ENCODE measurements at regions not wholly inside any gene's neighbourhood (a gene's known extent, or its start where the extent isn't known, plus 50 kb on each side); places are given as distances from the start of the nearest gene placed in this dataset.
A peak's percentile ranks its signal among the peaks of the same experiment; 100 is the strongest.

DNA sequence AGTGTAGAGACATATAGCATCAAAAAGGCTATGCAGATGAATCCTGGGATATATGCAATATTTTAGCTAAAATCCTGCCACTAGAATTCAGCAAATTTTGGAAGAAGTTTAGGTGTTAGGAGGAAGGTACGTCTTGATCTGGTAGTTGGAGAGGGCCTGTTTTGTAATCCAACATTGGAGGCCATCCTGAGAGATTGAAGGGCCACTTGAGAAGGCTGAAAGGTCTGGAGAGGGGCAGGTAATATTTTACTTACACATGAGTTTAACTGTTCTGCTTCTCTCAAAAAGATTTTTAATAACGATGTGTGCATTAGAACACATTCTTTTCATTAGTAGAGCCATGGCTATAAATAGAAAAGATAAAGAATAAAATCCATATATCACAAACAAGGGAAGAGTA lies 422.1 kb downstream of the RAB38 start (continued):
- TF ChIP-seq, protein P1, sequence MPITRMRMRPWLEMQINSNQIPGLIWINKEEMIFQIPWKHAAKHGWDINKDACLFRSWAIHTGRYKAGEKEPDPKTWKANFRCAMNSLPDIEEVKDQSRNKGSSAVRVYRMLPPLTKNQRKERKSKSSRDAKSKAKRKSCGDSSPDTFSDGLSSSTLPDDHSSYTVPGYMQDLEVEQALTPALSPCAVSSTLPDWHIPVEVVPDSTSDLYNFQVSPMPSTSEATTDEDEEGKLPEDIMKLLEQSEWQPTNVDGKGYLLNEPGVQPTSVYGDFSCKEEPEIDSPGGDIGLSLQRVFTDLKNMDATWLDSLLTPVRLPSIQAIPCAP (CRISPR knock-in tag; IDR thresholded peaks at IDR 0.05): no peak
- TF ChIP-seq NR3C1 (CRISPR knock-in tag; conservative IDR thresholded peaks at IDR 0.05; ENCODE audit: low read depth): no peak

DNA sequence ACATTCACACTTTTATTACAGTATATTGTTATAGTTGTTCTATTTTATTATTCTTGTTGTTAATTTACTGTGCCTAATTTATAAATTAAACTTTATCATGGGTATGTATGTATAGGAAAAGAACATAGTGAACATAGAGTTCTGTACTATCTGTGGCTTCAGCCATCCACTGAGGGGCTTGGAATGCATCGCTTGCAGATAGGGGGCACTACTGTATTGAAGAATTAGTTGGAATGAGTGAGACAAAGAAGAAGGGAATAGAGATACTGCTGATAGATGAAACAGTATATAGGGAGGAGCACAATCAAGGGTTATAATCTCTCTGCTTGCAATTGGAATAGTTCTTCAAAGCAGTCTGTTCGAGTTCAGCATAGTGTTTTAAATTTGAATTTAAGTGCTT lies 432.2 kb downstream of the RAB38 start:
- Mint-ChIP-seq H3K27ac (no peak overlapping the region), H3K27me3 (ENCODE audit: low read depth) (no peaks in the 10 kb centered on the region), H3K9me3 (no peaks in the 10 kb centered on the region), H3K4me1 (no peaks in the 10 kb centered on the region), H3K4me3 (no peak overlapping the region), H3K36me3 (no peaks in the 10 kb centered on the region)
- ATAC-seq: peak; percentile 95
- ChIA-PET CTCF (no interaction called here), POLR2A (no interaction called here)
- no peak for TF ChIP-seq AFF4 (CRISPR knock-in tag; IDR thresholded peaks at IDR 0.05; ENCODE audit: borderline replicate concordance)
- no peak for TF ChIP-seq ELF4 (CRISPR knock-in tag; IDR thresholded peaks at IDR 0.05; ENCODE audit: low read depth)
- no peak for TF ChIP-seq RELA (CRISPR knock-in tag; IDR thresholded peaks at IDR 0.05; ENCODE audit: borderline replicate concordance)
- TF ChIP-seq, protein P2, sequence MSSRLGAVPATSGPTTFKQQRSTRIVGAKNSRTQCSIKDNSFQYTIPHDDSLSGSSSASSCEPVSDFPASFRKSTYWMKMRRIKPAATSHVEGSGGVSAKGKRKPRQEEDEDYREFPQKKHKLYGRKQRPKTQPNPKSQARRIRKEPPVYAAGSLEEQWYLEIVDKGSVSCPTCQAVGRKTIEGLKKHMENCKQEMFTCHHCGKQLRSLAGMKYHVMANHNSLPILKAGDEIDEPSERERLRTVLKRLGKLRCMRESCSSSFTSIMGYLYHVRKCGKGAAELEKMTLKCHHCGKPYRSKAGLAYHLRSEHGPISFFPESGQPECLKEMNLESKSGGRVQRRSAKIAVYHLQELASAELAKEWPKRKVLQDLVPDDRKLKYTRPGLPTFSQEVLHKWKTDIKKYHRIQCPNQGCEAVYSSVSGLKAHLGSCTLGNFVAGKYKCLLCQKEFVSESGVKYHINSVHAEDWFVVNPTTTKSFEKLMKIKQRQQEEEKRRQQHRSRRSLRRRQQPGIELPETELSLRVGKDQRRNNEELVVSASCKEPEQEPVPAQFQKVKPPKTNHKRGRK (CRISPR knock-in tag; IDR thresholded peaks at IDR 0.05; ENCODE audit: borderline replicate concordance): no peak
- no peak for TF ChIP-seq ZNF416 (CRISPR knock-in tag; IDR thresholded peaks at IDR 0.05)
- TF ChIP-seq USF2 (CRISPR knock-in tag; IDR thresholded peaks at IDR 0.05): no peak
- TF ChIP-seq ZNF671 (CRISPR knock-in tag; IDR thresholded peaks at IDR 0.05): no peak
- TF ChIP-seq GRHL2 (CRISPR knock-in tag; IDR thresholded peaks at IDR 0.05; ENCODE audit: insufficient replicate concordance, severe bottlenecking): no peak
- TF ChIP-seq, protein P3, sequence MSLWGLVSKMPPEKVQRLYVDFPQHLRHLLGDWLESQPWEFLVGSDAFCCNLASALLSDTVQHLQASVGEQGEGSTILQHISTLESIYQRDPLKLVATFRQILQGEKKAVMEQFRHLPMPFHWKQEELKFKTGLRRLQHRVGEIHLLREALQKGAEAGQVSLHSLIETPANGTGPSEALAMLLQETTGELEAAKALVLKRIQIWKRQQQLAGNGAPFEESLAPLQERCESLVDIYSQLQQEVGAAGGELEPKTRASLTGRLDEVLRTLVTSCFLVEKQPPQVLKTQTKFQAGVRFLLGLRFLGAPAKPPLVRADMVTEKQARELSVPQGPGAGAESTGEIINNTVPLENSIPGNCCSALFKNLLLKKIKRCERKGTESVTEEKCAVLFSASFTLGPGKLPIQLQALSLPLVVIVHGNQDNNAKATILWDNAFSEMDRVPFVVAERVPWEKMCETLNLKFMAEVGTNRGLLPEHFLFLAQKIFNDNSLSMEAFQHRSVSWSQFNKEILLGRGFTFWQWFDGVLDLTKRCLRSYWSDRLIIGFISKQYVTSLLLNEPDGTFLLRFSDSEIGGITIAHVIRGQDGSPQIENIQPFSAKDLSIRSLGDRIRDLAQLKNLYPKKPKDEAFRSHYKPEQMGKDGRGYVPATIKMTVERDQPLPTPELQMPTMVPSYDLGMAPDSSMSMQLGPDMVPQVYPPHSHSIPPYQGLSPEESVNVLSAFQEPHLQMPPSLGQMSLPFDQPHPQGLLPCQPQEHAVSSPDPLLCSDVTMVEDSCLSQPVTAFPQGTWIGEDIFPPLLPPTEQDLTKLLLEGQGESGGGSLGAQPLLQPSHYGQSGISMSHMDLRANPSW (CRISPR knock-in tag; conservative IDR thresholded peaks at IDR 0.05; ENCODE audit: low read depth): no peak
- TF ChIP-seq E2F5 (CRISPR knock-in tag; IDR thresholded peaks at IDR 0.05): no peak
- TF ChIP-seq, protein P4, sequence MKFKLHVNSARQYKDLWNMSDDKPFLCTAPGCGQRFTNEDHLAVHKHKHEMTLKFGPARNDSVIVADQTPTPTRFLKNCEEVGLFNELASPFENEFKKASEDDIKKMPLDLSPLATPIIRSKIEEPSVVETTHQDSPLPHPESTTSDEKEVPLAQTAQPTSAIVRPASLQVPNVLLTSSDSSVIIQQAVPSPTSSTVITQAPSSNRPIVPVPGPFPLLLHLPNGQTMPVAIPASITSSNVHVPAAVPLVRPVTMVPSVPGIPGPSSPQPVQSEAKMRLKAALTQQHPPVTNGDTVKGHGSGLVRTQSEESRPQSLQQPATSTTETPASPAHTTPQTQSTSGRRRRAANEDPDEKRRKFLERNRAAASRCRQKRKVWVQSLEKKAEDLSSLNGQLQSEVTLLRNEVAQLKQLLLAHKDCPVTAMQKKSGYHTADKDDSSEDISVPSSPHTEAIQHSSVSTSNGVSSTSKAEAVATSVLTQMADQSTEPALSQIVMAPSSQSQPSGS (CRISPR knock-in tag; IDR thresholded peaks at IDR 0.05; ENCODE audit: borderline replicate concordance, low read depth): no peak
- TF ChIP-seq, protein P5, sequence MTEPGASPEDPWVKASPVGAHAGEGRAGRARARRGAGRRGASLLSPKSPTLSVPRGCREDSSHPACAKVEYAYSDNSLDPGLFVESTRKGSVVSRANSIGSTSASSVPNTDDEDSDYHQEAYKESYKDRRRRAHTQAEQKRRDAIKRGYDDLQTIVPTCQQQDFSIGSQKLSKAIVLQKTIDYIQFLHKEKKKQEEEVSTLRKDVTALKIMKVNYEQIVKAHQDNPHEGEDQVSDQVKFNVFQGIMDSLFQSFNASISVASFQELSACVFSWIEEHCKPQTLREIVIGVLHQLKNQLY (CRISPR knock-in tag; IDR thresholded peaks at IDR 0.05): no peak
- no peak for TF ChIP-seq JAZF1 (CRISPR knock-in tag; IDR thresholded peaks at IDR 0.05)
- no peak for TF ChIP-seq SOX15 (CRISPR knock-in tag; IDR thresholded peaks at IDR 0.05)
- TF ChIP-seq TP53 (CRISPR knock-in tag; IDR thresholded peaks at IDR 0.05): no peak
- TF ChIP-seq, protein P6, sequence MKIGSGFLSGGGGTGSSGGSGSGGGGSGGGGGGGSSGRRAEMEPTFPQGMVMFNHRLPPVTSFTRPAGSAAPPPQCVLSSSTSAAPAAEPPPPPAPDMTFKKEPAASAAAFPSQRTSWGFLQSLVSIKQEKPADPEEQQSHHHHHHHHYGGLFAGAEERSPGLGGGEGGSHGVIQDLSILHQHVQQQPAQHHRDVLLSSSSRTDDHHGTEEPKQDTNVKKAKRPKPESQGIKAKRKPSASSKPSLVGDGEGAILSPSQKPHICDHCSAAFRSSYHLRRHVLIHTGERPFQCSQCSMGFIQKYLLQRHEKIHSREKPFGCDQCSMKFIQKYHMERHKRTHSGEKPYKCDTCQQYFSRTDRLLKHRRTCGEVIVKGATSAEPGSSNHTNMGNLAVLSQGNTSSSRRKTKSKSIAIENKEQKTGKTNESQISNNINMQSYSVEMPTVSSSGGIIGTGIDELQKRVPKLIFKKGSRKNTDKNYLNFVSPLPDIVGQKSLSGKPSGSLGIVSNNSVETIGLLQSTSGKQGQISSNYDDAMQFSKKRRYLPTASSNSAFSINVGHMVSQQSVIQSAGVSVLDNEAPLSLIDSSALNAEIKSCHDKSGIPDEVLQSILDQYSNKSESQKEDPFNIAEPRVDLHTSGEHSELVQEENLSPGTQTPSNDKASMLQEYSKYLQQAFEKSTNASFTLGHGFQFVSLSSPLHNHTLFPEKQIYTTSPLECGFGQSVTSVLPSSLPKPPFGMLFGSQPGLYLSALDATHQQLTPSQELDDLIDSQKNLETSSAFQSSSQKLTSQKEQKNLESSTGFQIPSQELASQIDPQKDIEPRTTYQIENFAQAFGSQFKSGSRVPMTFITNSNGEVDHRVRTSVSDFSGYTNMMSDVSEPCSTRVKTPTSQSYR (CRISPR knock-in tag; IDR thresholded peaks at IDR 0.05): no peak
- no peak for TF ChIP-seq GABPB1 (CRISPR knock-in tag; IDR thresholded peaks at IDR 0.05)
- peak; percentile 16 for DNase-seq (ENCODE audit: low spot score)
